ENCODE measurements at regions not wholly inside any gene's neighbourhood (a gene's known extent, or its start where the extent isn't known, plus 50 kb on each side); places are given as distances from the start of the nearest gene placed in this dataset.

- H3K27me3 ChIP-seq (ENCODE audit: control insufficient read depth in 2 of 2, insufficient read depth in 1 of 2, low read length in 1 of 2): no peaks in the 10 kb centered on the region
- H3K9me3 ChIP-seq (ENCODE audit: control insufficient read depth in 2 of 2, insufficient read depth in 1 of 2, low read length in 1 of 2): no peaks in the 10 kb centered on the region
- no peaks in the 10 kb centered on the region for H3K4me1 ChIP-seq (ENCODE audit: control insufficient read depth in 2 of 2, insufficient read depth in 2 of 2, low read length in 2 of 2)
- no peak for DNase-seq (ENCODE audit: low read depth in 6 of 9, low spot score in 9 of 9)
- 65% methylated on average over 1 of the region's 1 CpG for WGBS
- H3K36me3 ChIP-seq (ENCODE audit: control insufficient read depth in 2 of 2, insufficient read depth in 2 of 2, low read length in 1 of 2): no peaks in the 10 kb centered on the region
- no peak overlapping the region for H3K4me3 ChIP-seq (ENCODE audit: low read length in 2 of 2)
- H3K27ac ChIP-seq (ENCODE audit: low read depth in 1 of 2, low read length in 1 of 2): no peak overlapping the region
Observed at GRCh38 chr4:126850286-126850685, 782.5 kb upstream of the INTU start.

GRCh38 chr4:126851391-126851790 is 781.4 kb upstream of the INTU start:
- no peaks in the 10 kb centered on the region for H3K4me1 ChIP-seq (ENCODE audit: control insufficient read depth in 2 of 2, insufficient read depth in 2 of 2, low read length in 2 of 2)
- H3K27ac ChIP-seq (ENCODE audit: low read depth in 1 of 2, low read length in 1 of 2): no peak overlapping the region
- no peaks in the 10 kb centered on the region for H3K36me3 ChIP-seq (ENCODE audit: control insufficient read depth in 2 of 2, insufficient read depth in 2 of 2, low read length in 1 of 2)
- no peak overlapping the region for H3K4me3 ChIP-seq (ENCODE audit: low read length in 2 of 2)
- 95% methylated on average over 1 of the region's 1 CpG for WGBS
- no peak for DNase-seq (ENCODE audit: low read depth in 6 of 9, low spot score in 9 of 9)
- H3K9me3 ChIP-seq (ENCODE audit: control insufficient read depth in 2 of 2, insufficient read depth in 1 of 2, low read length in 1 of 2): no peaks in the 10 kb centered on the region
- H3K27me3 ChIP-seq (ENCODE audit: control insufficient read depth in 2 of 2, insufficient read depth in 1 of 2, low read length in 1 of 2): no peaks in the 10 kb centered on the region

GRCh38 chr4:126853715-126854114 is 779.0 kb upstream of the INTU start:
- H3K4me3 ChIP-seq (ENCODE audit: low read length in 2 of 2): no peak overlapping the region

GRCh38 chr4:126856906-126857305 is 775.9 kb upstream of the INTU start:
- Histone ChIP-seq H3K36me3 (ENCODE audit: control insufficient read depth in 2 of 2, insufficient read depth in 2 of 2, low read length in 1 of 2) (no peaks in the 10 kb centered on the region), H3K4me1 (ENCODE audit: control insufficient read depth in 2 of 2, insufficient read depth in 2 of 2, low read length in 2 of 2) (no peaks in the 10 kb centered on the region), H3K27ac (ENCODE audit: low read depth in 1 of 2, low read length in 1 of 2) (no peak overlapping the region), H3K27me3 (ENCODE audit: control insufficient read depth in 2 of 2, insufficient read depth in 1 of 2, low read length in 1 of 2) (no peaks in the 10 kb centered on the region), H3K4me3 (ENCODE audit: low read length in 2 of 2) (no peak overlapping the region), H3K9me3 (ENCODE audit: control insufficient read depth in 2 of 2, insufficient read depth in 1 of 2, low read length in 1 of 2) (peaks cover 1 to 3% of the 10 kb centered on the region in 2 donors)
- WGBS: 83% methylated on average over 3 of the region's 3 CpGs
- DNase-seq (ENCODE audit: low read depth in 6 of 9, low spot score in 9 of 9): no peak

More at GRCh38 chr4:126853715-126854114, 779.0 kb upstream of the INTU start:
- H3K27me3 ChIP-seq (ENCODE audit: control insufficient read depth in 2 of 2, insufficient read depth in 1 of 2, low read length in 1 of 2): no peaks in the 10 kb centered on the region
- DNase-seq (ENCODE audit: low read depth in 6 of 9, low spot score in 9 of 9): no peak
- H3K4me1 ChIP-seq (ENCODE audit: control insufficient read depth in 2 of 2, insufficient read depth in 2 of 2, low read length in 2 of 2): no peaks in the 10 kb centered on the region
- no peak overlapping the region for H3K27ac ChIP-seq (ENCODE audit: low read depth in 1 of 2, low read length in 1 of 2)
- no peaks in the 10 kb centered on the region for H3K9me3 ChIP-seq (ENCODE audit: control insufficient read depth in 2 of 2, insufficient read depth in 1 of 2, low read length in 1 of 2)
- no peaks in the 10 kb centered on the region for H3K36me3 ChIP-seq (ENCODE audit: control insufficient read depth in 2 of 2, insufficient read depth in 2 of 2, low read length in 1 of 2)

DNA sequence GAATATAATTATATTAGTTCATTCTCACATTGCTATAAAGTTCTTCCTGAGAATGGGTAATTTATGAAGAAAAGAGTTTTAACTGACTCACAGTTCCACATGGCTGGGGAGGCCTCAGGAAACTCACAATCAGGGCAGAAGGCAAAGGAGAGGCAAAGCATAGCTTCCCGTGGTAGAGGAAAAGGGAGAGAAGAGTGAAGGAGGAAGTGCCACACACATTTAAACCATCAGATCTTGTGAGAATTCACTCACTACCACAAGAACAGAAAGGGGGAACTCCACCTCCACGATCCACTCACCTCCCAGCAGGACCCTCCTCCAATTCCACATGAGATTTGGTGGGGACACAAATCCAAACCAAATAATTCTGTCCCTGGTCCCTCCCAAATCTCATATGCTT is 773.4 kb upstream of the INTU start:
- H3K4me1 ChIP-seq (ENCODE audit: control insufficient read depth in 2 of 2, insufficient read depth in 2 of 2, low read length in 2 of 2): no peaks in the 10 kb centered on the region
- no peaks in the 10 kb centered on the region for H3K27me3 ChIP-seq (ENCODE audit: control insufficient read depth in 2 of 2, insufficient read depth in 1 of 2, low read length in 1 of 2)
- no peak overlapping the region for H3K27ac ChIP-seq (ENCODE audit: low read depth in 1 of 2, low read length in 1 of 2)
- no peak overlapping the region for H3K4me3 ChIP-seq (ENCODE audit: low read length in 2 of 2)
- H3K36me3 ChIP-seq (ENCODE audit: control insufficient read depth in 2 of 2, insufficient read depth in 2 of 2, low read length in 1 of 2): no peaks in the 10 kb centered on the region
- DNase-seq (ENCODE audit: low read depth in 6 of 9, low spot score in 9 of 9): no peak
- WGBS: 32% methylated on average over 2 of the region's 2 CpGs
- H3K9me3 ChIP-seq (ENCODE audit: control insufficient read depth in 2 of 2, insufficient read depth in 1 of 2, low read length in 1 of 2): peaks cover 1 to 3% of the 10 kb centered on the region in 2 donors

- no peaks in the 10 kb centered on the region for H3K4me1 ChIP-seq (ENCODE audit: control insufficient read depth in 2 of 2, insufficient read depth in 2 of 2, low read length in 2 of 2)
- 97% methylated on average over 2 of the region's 2 CpGs for WGBS
- no peaks in the 10 kb centered on the region for H3K27me3 ChIP-seq (ENCODE audit: control insufficient read depth in 2 of 2, insufficient read depth in 1 of 2, low read length in 1 of 2)
- H3K9me3 ChIP-seq (ENCODE audit: control insufficient read depth in 2 of 2, insufficient read depth in 1 of 2, low read length in 1 of 2): peaks cover 1 to 3% of the 10 kb centered on the region in 2 donors
- no peaks in the 10 kb centered on the region for H3K36me3 ChIP-seq (ENCODE audit: control insufficient read depth in 2 of 2, insufficient read depth in 2 of 2, low read length in 1 of 2)
- no peak overlapping the region for H3K27ac ChIP-seq (ENCODE audit: low read depth in 1 of 2, low read length in 1 of 2)
- H3K4me3 ChIP-seq (ENCODE audit: low read length in 2 of 2): no peak overlapping the region
- DNase-seq (ENCODE audit: low read depth in 6 of 9, low spot score in 9 of 9): no peak
Observed at GRCh38 chr4:126859872-126860271, 772.9 kb upstream of the INTU start.

- Histone ChIP-seq H3K27me3 (ENCODE audit: control insufficient read depth in 2 of 2, insufficient read depth in 1 of 2, low read length in 1 of 2) (no peaks in the 10 kb centered on the region), H3K27ac (ENCODE audit: low read depth in 1 of 2, low read length in 1 of 2) (no peak overlapping the region), H3K4me3 (ENCODE audit: low read length in 2 of 2) (no peak overlapping the region), H3K4me1 (ENCODE audit: control insufficient read depth in 2 of 2, insufficient read depth in 2 of 2, low read length in 2 of 2) (no peaks in the 10 kb centered on the region), H3K9me3 (ENCODE audit: control insufficient read depth in 2 of 2, insufficient read depth in 1 of 2, low read length in 1 of 2) (peaks cover 1 to 3% of the 10 kb centered on the region in 2 donors), H3K36me3 (ENCODE audit: control insufficient read depth in 2 of 2, insufficient read depth in 2 of 2, low read length in 1 of 2) (no peaks in the 10 kb centered on the region)
- DNase-seq (ENCODE audit: low read depth in 6 of 9, low spot score in 9 of 9): no peak
- WGBS: 92% methylated on average over 1 of the region's 1 CpG
Observed at GRCh38 chr4:126860308-126860707, 772.4 kb upstream of the INTU start.

DNA sequence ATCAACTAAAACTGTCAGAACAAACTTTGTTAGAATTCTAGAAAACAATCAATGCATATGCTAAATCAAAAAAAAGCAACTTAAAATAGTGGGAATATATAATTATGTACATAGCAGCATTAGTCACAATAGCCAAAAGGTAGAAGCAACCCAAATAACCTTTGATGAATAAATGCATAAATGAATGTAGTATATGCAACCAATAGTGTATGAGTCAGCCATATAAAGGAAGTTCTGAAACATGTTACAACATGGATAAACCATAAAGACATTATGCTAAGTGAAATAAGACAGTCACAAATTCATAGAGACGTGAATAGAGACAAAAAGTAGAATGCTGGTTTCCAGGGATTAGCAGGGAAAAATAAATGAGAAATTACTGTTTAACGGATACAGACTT is 762.8 kb upstream of the INTU start:
- no peak overlapping the region for H3K27ac ChIP-seq (ENCODE audit: low read depth in 1 of 2, low read length in 1 of 2)
- no peaks in the 10 kb centered on the region for H3K4me1 ChIP-seq (ENCODE audit: control insufficient read depth in 2 of 2, insufficient read depth in 2 of 2, low read length in 2 of 2)
- H3K9me3 ChIP-seq (ENCODE audit: control insufficient read depth in 2 of 2, insufficient read depth in 1 of 2, low read length in 1 of 2): peaks cover 0 to 18% of the 10 kb centered on the region in 2 donors
- H3K4me3 ChIP-seq (ENCODE audit: low read length in 2 of 2): no peak overlapping the region
- H3K36me3 ChIP-seq (ENCODE audit: control insufficient read depth in 2 of 2, insufficient read depth in 2 of 2, low read length in 1 of 2): no peaks in the 10 kb centered on the region
- no peak for DNase-seq (ENCODE audit: low read depth in 6 of 9, low spot score in 9 of 9)
- H3K27me3 ChIP-seq (ENCODE audit: control insufficient read depth in 2 of 2, insufficient read depth in 1 of 2, low read length in 1 of 2): no peaks in the 10 kb centered on the region
- WGBS: 91% methylated on average over 2 of the region's 2 CpGs

DNA sequence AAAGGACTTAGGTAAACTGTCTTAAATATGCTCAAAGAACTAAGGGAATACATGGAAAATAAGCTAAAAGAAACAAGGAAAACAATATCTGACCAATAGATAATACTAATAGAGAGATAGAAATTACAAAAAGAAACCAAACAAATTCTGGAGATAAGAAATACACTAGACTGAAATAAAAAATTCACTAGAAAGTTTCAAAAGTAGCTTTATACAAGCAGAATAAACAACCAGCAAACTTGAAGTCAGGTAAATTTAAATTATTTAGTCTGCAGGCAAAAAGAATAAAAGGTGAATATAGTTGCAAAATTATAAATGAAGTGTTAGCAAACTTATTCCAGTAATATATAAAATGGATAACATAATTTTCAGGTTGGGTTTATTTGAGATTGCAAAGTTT is 760.9 kb upstream of the INTU start:
- DNase-seq (ENCODE audit: low read depth in 6 of 9, low spot score in 9 of 9): no peak
- Histone ChIP-seq H3K27me3 (ENCODE audit: control insufficient read depth in 2 of 2, insufficient read depth in 1 of 2, low read length in 1 of 2) (no peaks in the 10 kb centered on the region), H3K4me1 (ENCODE audit: control insufficient read depth in 2 of 2, insufficient read depth in 2 of 2, low read length in 2 of 2) (no peaks in the 10 kb centered on the region), H3K27ac (ENCODE audit: low read depth in 1 of 2, low read length in 1 of 2) (no peak overlapping the region), H3K36me3 (ENCODE audit: control insufficient read depth in 2 of 2, insufficient read depth in 2 of 2, low read length in 1 of 2) (no peaks in the 10 kb centered on the region), H3K4me3 (ENCODE audit: low read length in 2 of 2) (no peak overlapping the region), H3K9me3 (ENCODE audit: control insufficient read depth in 2 of 2, insufficient read depth in 1 of 2, low read length in 1 of 2) (peaks cover 0 to 8% of the 10 kb centered on the region in 2 donors)

- Histone ChIP-seq H3K36me3 (ENCODE audit: control insufficient read depth in 2 of 2, insufficient read depth in 2 of 2, low read length in 1 of 2) (no peaks in the 10 kb centered on the region), H3K27ac (ENCODE audit: low read depth in 1 of 2, low read length in 1 of 2) (no peak overlapping the region), H3K9me3 (ENCODE audit: control insufficient read depth in 2 of 2, insufficient read depth in 1 of 2, low read length in 1 of 2) (peaks cover 0 to 8% of the 10 kb centered on the region in 2 donors), H3K27me3 (ENCODE audit: control insufficient read depth in 2 of 2, insufficient read depth in 1 of 2, low read length in 1 of 2) (no peaks in the 10 kb centered on the region), H3K4me3 (ENCODE audit: low read length in 2 of 2) (no peak overlapping the region), H3K4me1 (ENCODE audit: control insufficient read depth in 2 of 2, insufficient read depth in 2 of 2, low read length in 2 of 2) (no peaks in the 10 kb centered on the region)
- no peak for DNase-seq (ENCODE audit: low read depth in 6 of 9, low spot score in 9 of 9)
- 96% methylated on average over 19 of the region's 19 CpGs for WGBS
Observed at GRCh38 chr4:126874533-126874932, 758.2 kb upstream of the INTU start.
